ENCODE measurements at regions not wholly inside any gene's neighbourhood (a gene's known extent, or its start where the extent isn't known, plus 50 kb on each side); places are given as distances from the start of the nearest gene placed in this dataset.

DNA sequence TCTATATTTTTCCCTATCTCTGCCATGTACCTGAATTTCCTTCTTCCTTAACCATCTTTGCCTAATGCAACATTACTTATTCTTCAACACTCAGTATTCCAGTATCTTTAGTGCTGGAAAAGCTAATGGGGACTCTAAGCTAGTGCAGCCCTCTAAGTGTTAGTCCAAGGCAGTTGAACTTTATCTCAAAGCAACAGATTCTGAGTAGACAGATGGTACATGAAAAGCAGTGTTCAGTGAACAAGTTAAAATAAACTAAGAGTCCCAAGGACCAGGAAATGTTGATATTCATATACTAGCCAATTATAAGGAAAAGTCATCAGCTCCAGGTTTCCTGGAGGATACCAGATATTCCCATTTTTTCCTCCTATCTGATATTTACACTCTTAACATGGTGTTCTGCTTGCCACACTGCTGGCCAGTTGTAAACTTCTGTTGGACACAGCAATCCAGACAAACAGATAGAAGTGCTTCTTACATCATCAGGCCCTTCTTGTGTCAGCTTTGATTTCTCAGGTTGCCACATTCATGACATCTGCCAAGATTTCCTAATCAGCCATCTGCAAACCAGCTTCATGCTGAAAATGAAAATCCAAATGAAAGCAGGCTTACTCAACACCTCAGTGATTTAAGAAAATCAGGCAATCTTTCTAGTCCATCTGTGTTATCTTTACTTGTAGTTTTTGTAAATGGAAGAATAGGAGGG, 255.9 kb upstream of the POU2AF2 start:
- TF ChIP-seq, protein P1, sequence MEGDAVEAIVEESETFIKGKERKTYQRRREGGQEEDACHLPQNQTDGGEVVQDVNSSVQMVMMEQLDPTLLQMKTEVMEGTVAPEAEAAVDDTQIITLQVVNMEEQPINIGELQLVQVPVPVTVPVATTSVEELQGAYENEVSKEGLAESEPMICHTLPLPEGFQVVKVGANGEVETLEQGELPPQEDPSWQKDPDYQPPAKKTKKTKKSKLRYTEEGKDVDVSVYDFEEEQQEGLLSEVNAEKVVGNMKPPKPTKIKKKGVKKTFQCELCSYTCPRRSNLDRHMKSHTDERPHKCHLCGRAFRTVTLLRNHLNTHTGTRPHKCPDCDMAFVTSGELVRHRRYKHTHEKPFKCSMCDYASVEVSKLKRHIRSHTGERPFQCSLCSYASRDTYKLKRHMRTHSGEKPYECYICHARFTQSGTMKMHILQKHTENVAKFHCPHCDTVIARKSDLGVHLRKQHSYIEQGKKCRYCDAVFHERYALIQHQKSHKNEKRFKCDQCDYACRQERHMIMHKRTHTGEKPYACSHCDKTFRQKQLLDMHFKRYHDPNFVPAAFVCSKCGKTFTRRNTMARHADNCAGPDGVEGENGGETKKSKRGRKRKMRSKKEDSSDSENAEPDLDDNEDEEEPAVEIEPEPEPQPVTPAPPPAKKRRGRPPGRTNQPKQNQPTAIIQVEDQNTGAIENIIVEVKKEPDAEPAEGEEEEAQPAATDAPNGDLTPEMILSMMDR (IDR thresholded peaks at IDR 0.05) = no peak

GRCh38 chr11:110988671-110989070, 256.9 kb upstream of the POU2AF2 start:
- TF ChIP-seq, protein P1 (IDR thresholded peaks at IDR 0.05) = no peak

DNA sequence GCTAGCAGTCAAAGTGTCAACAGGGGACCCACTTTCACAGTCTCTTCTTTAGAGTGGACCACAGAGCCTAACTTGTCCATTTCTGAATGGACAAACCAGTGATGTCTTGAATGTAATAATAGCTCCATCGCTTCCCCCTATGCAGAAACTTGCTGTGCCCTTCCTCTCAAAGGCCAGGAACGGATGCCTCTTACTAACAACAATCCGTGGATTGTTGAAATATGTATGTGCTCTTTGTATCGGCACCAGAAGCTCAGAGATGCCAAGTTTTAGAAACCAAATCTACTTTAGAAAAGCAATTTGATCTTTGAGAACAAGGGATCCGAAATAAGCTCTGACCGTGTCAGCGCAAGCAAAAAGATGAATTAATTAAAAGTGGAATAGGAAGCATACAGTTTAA, 259.5 kb upstream of the POU2AF2 start:
- TF ChIP-seq, protein P1 (IDR thresholded peaks at IDR 0.05) = no peak

GRCh38 chr11:110985547-110985946, 260.0 kb upstream of the POU2AF2 start:
- TF ChIP-seq, protein P1 (IDR thresholded peaks at IDR 0.05) = no peak

DNA sequence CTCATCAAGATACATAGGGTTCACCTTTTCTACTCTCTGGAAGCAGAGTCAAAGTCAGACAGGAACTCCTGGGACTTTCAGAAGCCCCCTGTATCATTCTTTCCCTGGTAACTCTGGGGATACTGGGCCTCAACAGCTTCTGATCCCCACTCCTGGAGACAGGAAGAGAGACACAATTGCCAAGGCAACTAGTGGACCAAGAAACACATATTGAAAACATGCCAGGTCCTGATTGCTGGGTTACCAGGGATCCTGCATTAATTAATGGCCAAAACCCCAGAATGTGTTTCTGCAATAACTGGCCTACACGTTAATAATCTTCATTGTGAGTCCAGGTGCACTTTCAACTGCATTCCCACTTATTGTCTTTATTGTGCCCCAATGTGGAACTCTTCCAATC, 260.8 kb upstream of the POU2AF2 start:
- TF ChIP-seq, protein P1 (IDR thresholded peaks at IDR 0.05) = no peak

GRCh38 chr11:110984147-110984546, 261.4 kb upstream of the POU2AF2 start:
- TF ChIP-seq, protein P1 (IDR thresholded peaks at IDR 0.05) = no peak

DNA sequence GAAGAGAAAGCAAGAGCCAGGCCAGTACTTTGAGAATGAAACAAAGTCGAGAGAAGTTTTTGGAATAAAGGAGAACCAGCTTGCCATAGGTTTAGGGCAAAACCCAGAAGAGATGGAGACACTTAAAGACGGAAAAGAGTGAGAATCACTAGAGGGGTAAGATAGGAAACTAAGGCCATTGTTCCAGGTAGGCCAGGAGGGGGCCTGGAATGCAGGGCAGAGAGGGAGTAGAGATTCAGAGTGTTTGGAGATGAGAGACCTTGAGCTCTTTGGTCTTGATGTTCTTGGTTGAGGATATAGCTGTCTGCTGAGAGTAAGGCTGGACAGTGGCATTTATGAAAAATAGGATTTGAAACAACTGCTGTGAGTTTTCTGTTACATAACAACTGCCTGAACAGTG, 263.3 kb upstream of the POU2AF2 start:
- TF ChIP-seq, protein P1 (IDR thresholded peaks at IDR 0.05) = no peak

DNA sequence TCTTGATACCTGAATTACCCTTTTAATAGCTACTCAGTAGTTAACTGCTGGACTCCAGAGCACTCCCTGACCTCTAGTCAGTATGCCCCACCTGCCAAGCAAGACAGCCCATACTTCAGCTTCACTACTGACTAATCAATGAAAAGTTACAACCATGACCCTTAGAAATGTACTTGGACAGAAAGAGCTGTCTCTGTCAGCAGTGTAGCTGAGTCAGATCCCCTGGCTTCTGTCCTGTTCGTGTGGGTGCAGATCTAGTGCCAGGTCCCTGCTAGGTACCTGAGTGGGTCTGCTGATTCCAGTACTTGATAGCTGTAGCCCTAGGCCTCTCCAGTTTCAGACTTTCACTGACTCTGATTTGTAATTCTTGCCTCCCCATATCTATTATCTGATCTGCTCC, 265.8 kb upstream of the POU2AF2 start:
- TF ChIP-seq, protein P1 (IDR thresholded peaks at IDR 0.05) = no peak

All from LNCAP (cell line).